Sigmoid colon (tissue), 4 donors: ENCODE measurements at regions not wholly inside any gene's neighbourhood (a gene's known extent, or its start where the extent isn't known, plus 50 kb on each side); places are given as distances from the start of the nearest gene placed in this dataset.

Experiments
- CTCF ChIP-seq, 4 experiments: fragments of 450-650 bp in 3 of 4; fragments of 200-600 bp in 1 of 4; IDR thresholded peaks; one replicate each; pipeline ENCODE4 v1.5.1; 2016 to 2019; ENCODE audit warnings: antibody characterized with exemption in 4 of 4, mild to moderate bottlenecking in 3 of 4, moderate library complexity in 2 of 4
- EP300 ChIP-seq, 4 donors: sonication (generic); formaldehyde crosslinking; IDR thresholded peaks; one replicate each; pipeline ENCODE4 v1.6.1; 2017; ENCODE audit warnings: antibody characterized with exemption in 4 of 4
- POLR2AphosphoS5 ChIP-seq, 4 donors: sonication (generic); formaldehyde crosslinking; IDR thresholded peaks; one replicate each; pipeline ENCODE4 v1.6.1; 2017; ENCODE audit warnings: antibody characterized with exemption in 4 of 4

GRCh38 chr5:171533153-171533552 is 113.7 kb downstream of the FGF18 start:
- TF ChIP-seq EP300 (IDR thresholded peaks at IDR 0.05), result no peak
- TF ChIP-seq CTCF (IDR thresholded peaks at IDR 0.05), result no peak
- no peak for TF ChIP-seq POLR2AphosphoS5 (IDR thresholded peaks at IDR 0.05)
